ENCODE measurements at regions not wholly inside any gene's neighbourhood (a gene's known extent, or its start where the extent isn't known, plus 50 kb on each side); places are given as distances from the start of the nearest gene placed in this dataset.

- Histone ChIP-seq H3K4ac (ENCODE audit: low read length) (no peak overlapping the region), H2BK5ac (ENCODE audit: low read length) (no peak overlapping the region), H3K14ac (ENCODE audit: low read length) (no peak overlapping the region), H3K79me1 (ENCODE audit: low read depth, low read length) (peaks cover 1% of the 10 kb centered on the region), H2BK120ac (ENCODE audit: low read depth, low read length) (no peak overlapping the region), H4K91ac (ENCODE audit: low read depth, low read length, poor library complexity) (no peak overlapping the region), H3K4me3 (ENCODE audit: low read length in 2 of 2) (no peak overlapping the region), H3K23ac (ENCODE audit: low read depth, low read length, poor library complexity) (no peak overlapping the region), H3K4me2 (ENCODE audit: insufficient read depth, low read length, poor library complexity, severe bottlenecking) (no peak overlapping the region), H3K18ac (ENCODE audit: low read length) (no peak overlapping the region), H3K4me1 (ENCODE audit: control insufficient read depth in 2 of 2, insufficient read depth in 1 of 2, low read depth in 1 of 2, low read length in 2 of 2) (peaks cover 0 to 8% of the 10 kb centered on the region in 2 donors), H2BK12ac (ENCODE audit: low read length) (no peak overlapping the region), H3K27ac (replicated peaks; ENCODE audit: low read length) (no peak overlapping the region), H2BK15ac (ENCODE audit: low read length) (no peak overlapping the region), H4K8ac (ENCODE audit: low read depth, low read length) (no peak overlapping the region), H2AK5ac (ENCODE audit: low read depth, low read length) (no peak overlapping the region), H2AFZ (ENCODE audit: low read length) (no peak overlapping the region), H3K9me3 (replicated peaks in 1 of 2; ENCODE audit: control insufficient read depth in 2 of 2, insufficient read depth in 1 of 2, low read depth in 1 of 2, low read length in 2 of 2) (no peaks in the 10 kb centered on the region), H3K9ac (ENCODE audit: low read depth, low read length, poor library complexity) (no peak overlapping the region), H3K27me3 (ENCODE audit: control insufficient read depth in 3 of 3, insufficient read depth in 3 of 3, low read depth in 1 of 3, low read length in 3 of 3) (no peaks in the 10 kb centered on the region), H3K36me3 (replicated peaks in 1 of 2; ENCODE audit: control insufficient read depth in 2 of 2, insufficient read depth in 2 of 2, low read length in 2 of 2) (no peaks in the 10 kb centered on the region)
- DNase-seq (ENCODE audit: low spot score): no peak
- no CpG with 5 or more reads among the region's 3 CpGs for WGBS, 2 donors (ENCODE audit: extremely low coverage in 2 of 2, insufficient read length in 2 of 2, insufficient replicate concordance in 1 of 2)
Measured at GRCh38 chr3:59251869-59252268, 202.0 kb upstream of the CFAP20DC start.

DNA sequence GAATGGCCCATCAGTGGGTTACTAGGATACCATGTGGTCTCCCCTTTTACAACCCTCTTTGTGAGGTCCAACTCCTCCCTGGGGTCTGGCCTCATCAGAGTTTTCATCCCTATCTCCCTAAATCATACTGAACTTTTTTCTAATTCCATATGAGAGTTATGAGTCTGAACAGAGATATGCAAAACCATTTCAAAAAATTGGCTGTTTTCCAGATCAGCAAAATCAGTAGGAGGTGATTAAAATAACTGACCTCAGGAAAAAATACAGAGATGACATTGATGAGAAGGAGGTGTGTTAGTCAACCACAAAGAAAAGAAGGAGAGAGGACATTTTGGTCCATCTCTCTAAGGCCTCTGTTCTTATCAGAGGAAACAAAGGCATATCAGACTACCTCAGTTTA lies 200.8 kb upstream of the CFAP20DC start:
- Histone ChIP-seq H3K4ac (ENCODE audit: low read length) (no peak overlapping the region), H3K9me3 (replicated peaks in 1 of 2; ENCODE audit: control insufficient read depth in 2 of 2, insufficient read depth in 1 of 2, low read depth in 1 of 2, low read length in 2 of 2) (no peaks in the 10 kb centered on the region), H2BK120ac (ENCODE audit: low read depth, low read length) (no peak overlapping the region), H2BK15ac (ENCODE audit: low read length) (no peak overlapping the region), H3K18ac (ENCODE audit: low read length) (no peak overlapping the region), H3K23ac (ENCODE audit: low read depth, low read length, poor library complexity) (no peak overlapping the region), H3K4me3 (ENCODE audit: low read length in 2 of 2) (no peak overlapping the region), H4K8ac (ENCODE audit: low read depth, low read length) (no peak overlapping the region), H3K27me3 (ENCODE audit: control insufficient read depth in 3 of 3, insufficient read depth in 3 of 3, low read depth in 1 of 3, low read length in 3 of 3) (no peaks in the 10 kb centered on the region), H3K4me1 (ENCODE audit: control insufficient read depth in 2 of 2, insufficient read depth in 1 of 2, low read depth in 1 of 2, low read length in 2 of 2) (peaks cover 0 to 15% of the 10 kb centered on the region in 2 donors), H4K91ac (ENCODE audit: low read depth, low read length, poor library complexity) (no peak overlapping the region), H2AFZ (ENCODE audit: low read length) (no peak overlapping the region), H3K79me1 (ENCODE audit: low read depth, low read length) (peaks cover 1% of the 10 kb centered on the region), H3K9ac (ENCODE audit: low read depth, low read length, poor library complexity) (no peak overlapping the region), H2BK12ac (ENCODE audit: low read length) (no peak overlapping the region), H3K4me2 (ENCODE audit: insufficient read depth, low read length, poor library complexity, severe bottlenecking) (no peak overlapping the region), H2BK5ac (ENCODE audit: low read length) (no peak overlapping the region), H2AK5ac (ENCODE audit: low read depth, low read length) (no peak overlapping the region), H3K36me3 (replicated peaks in 1 of 2; ENCODE audit: control insufficient read depth in 2 of 2, insufficient read depth in 2 of 2, low read length in 2 of 2) (no peaks in the 10 kb centered on the region), H3K27ac (replicated peaks; ENCODE audit: low read length) (no peak overlapping the region), H3K14ac (ENCODE audit: low read length) (no peak overlapping the region)
- no peak for DNase-seq (ENCODE audit: low spot score)

GRCh38 chr3:59249698-59250361 lies 200.0 kb upstream of the CFAP20DC start:
- Histone ChIP-seq H2BK120ac (ENCODE audit: low read depth, low read length) (no peak overlapping the region), H3K4me1 (ENCODE audit: control insufficient read depth in 2 of 2, insufficient read depth in 1 of 2, low read depth in 1 of 2, low read length in 2 of 2) (peaks cover 0 to 15% of the 10 kb centered on the region in 2 donors), H4K91ac (ENCODE audit: low read depth, low read length, poor library complexity) (no peak overlapping the region), H3K18ac (ENCODE audit: low read length) (no peak overlapping the region), H3K4ac (ENCODE audit: low read length) (no peak overlapping the region), H2BK15ac (ENCODE audit: low read length) (no peak overlapping the region), H3K27ac (replicated peaks; ENCODE audit: low read length) (no peak overlapping the region), H2BK5ac (ENCODE audit: low read length) (no peak overlapping the region), H3K9ac (ENCODE audit: low read depth, low read length, poor library complexity) (no peak overlapping the region), H2AK5ac (ENCODE audit: low read depth, low read length) (no peak overlapping the region), H3K79me1 (ENCODE audit: low read depth, low read length) (peaks cover 1% of the 10 kb centered on the region), H3K14ac (ENCODE audit: low read length) (no peak overlapping the region), H3K9me3 (replicated peaks in 1 of 2; ENCODE audit: control insufficient read depth in 2 of 2, insufficient read depth in 1 of 2, low read depth in 1 of 2, low read length in 2 of 2) (no peaks in the 10 kb centered on the region), H3K27me3 (ENCODE audit: control insufficient read depth in 3 of 3, insufficient read depth in 3 of 3, low read depth in 1 of 3, low read length in 3 of 3) (no peaks in the 10 kb centered on the region), H3K36me3 (replicated peaks in 1 of 2; ENCODE audit: control insufficient read depth in 2 of 2, insufficient read depth in 2 of 2, low read length in 2 of 2) (no peaks in the 10 kb centered on the region), H2BK12ac (ENCODE audit: low read length) (no peak overlapping the region), H3K23ac (ENCODE audit: low read depth, low read length, poor library complexity) (no peak overlapping the region), H2AFZ (ENCODE audit: low read length) (no peak overlapping the region), H3K4me2 (ENCODE audit: insufficient read depth, low read length, poor library complexity, severe bottlenecking) (no peak overlapping the region), H4K8ac (ENCODE audit: low read depth, low read length) (no peak overlapping the region), H3K4me3 (ENCODE audit: low read length in 2 of 2) (no peak overlapping the region)
- whole genome bisulfite sequencing, 2 donors (ENCODE audit: extremely low coverage in 2 of 2, insufficient read length in 2 of 2, insufficient replicate concordance in 1 of 2): no CpG with 5 or more reads among the region's 6 CpGs
- DNase-seq (ENCODE audit: low spot score): no peak

GRCh38 chr3:59249004-59249403 lies 199.2 kb upstream of the CFAP20DC start:
- no peak for DNase-seq (ENCODE audit: low spot score)
- Histone ChIP-seq H2BK15ac (ENCODE audit: low read length) (no peak overlapping the region), H3K9me3 (replicated peaks in 1 of 2; ENCODE audit: control insufficient read depth in 2 of 2, insufficient read depth in 1 of 2, low read depth in 1 of 2, low read length in 2 of 2) (no peaks in the 10 kb centered on the region), H4K91ac (ENCODE audit: low read depth, low read length, poor library complexity) (no peak overlapping the region), H2BK12ac (ENCODE audit: low read length) (no peak overlapping the region), H2AFZ (ENCODE audit: low read length) (no peak overlapping the region), H3K36me3 (replicated peaks in 1 of 2; ENCODE audit: control insufficient read depth in 2 of 2, insufficient read depth in 2 of 2, low read length in 2 of 2) (no peaks in the 10 kb centered on the region), H3K79me1 (ENCODE audit: low read depth, low read length) (peaks cover 1% of the 10 kb centered on the region), H3K23ac (ENCODE audit: low read depth, low read length, poor library complexity) (no peak overlapping the region), H2AK5ac (ENCODE audit: low read depth, low read length) (no peak overlapping the region), H3K18ac (ENCODE audit: low read length) (no peak overlapping the region), H3K14ac (ENCODE audit: low read length) (no peak overlapping the region), H3K9ac (ENCODE audit: low read depth, low read length, poor library complexity) (no peak overlapping the region), H3K4me3 (ENCODE audit: low read length in 2 of 2) (no peak overlapping the region), H2BK5ac (ENCODE audit: low read length) (no peak overlapping the region), H3K4me1 (ENCODE audit: control insufficient read depth in 2 of 2, insufficient read depth in 1 of 2, low read depth in 1 of 2, low read length in 2 of 2) (peaks cover 0 to 15% of the 10 kb centered on the region in 2 donors), H3K27ac (replicated peaks; ENCODE audit: low read length) (no peak overlapping the region), H2BK120ac (ENCODE audit: low read depth, low read length) (no peak overlapping the region), H3K27me3 (ENCODE audit: control insufficient read depth in 3 of 3, insufficient read depth in 3 of 3, low read depth in 1 of 3, low read length in 3 of 3) (no peaks in the 10 kb centered on the region), H3K4me2 (ENCODE audit: insufficient read depth, low read length, poor library complexity, severe bottlenecking) (no peak overlapping the region), H3K4ac (ENCODE audit: low read length) (no peak overlapping the region), H4K8ac (ENCODE audit: low read depth, low read length) (no peak overlapping the region)

All from neuronal stem cell (in vitro differentiated cells).